GM18907 (cell line): ENCODE measurements at regions not wholly inside any gene's neighbourhood (a gene's known extent, or its start where the extent isn't known, plus 50 kb on each side); places are given as distances from the start of the nearest gene placed in this dataset.

Experiments
- ATAC-seq: cut with Tn5 transposase; IDR thresholded peaks from one replicate; pipeline ENCODE4 v1.9.1; 2021; ENCODE audit warnings: mild to moderate bottlenecking, moderate library complexity; ENCODE audit not compliant: unreplicated experiment

DNA sequence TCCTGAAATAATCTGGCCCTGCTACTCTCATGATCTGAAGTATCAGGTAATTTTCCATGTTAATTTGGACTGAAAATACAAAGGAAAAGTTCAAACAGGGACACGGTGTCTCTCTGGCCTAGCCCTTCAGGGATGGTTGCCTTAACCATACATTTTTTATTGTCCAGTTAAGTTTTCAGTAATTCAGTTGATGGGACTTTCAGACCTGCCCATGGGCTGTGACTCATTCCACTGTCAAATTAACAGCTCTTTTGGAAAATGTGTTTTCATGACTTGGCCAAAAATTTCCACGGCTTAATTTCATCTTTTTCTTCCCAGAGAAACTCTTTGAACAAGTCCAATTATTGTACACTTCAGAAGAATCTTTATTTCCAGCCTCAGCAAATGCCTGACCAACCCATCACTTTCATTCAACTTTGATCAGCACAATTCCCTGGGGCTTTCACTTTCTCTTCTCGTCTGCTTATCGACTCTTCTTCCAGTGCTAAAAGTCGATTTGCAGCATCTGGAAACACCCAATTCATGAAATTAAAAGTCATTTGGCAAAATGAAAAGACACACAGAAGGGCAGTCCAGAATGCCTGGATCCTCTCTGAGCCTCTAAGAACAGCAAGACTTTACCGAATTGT is 293.9 kb downstream of the RAB28 start:
- ATAC-seq: no peak

DNA sequence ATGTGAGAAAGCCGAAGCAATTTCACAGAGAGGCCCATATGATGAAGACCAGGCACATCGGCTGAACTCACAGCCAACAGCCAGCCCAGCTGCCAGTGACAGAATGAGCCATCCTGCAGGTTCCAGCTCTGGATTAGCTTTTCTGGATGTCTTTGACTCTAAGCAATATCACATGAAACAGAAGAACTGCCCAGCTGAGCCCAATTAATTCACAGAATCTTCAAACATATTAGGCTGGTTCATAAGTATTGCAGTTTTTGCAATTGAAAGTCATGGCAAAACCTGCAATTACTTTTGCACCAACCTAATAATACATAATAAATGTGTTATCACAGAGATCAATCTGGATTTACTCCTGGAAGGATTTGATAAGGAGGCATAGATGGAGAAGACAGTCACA is 299.9 kb downstream of the RAB28 start:
- no peak for ATAC-seq

DNA sequence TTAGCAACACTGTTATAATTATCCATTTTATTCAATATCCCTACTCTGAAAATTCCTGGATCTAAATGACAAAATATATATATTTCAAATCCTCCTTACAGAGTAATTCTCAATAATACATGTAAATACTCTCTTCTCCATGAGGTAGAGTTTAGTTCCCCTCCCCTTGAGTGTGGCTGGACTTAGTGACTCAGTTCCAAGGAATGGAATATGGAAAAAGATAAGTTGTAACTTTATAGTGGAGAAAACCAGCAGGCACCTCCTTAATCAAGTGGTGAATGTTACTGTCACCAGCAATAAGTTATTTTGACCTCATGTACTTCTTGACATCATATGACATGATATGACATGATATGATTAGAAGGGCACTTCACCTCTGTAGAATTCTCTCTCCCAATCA is 302.0 kb downstream of the RAB28 start:
- no peak for ATAC-seq

DNA sequence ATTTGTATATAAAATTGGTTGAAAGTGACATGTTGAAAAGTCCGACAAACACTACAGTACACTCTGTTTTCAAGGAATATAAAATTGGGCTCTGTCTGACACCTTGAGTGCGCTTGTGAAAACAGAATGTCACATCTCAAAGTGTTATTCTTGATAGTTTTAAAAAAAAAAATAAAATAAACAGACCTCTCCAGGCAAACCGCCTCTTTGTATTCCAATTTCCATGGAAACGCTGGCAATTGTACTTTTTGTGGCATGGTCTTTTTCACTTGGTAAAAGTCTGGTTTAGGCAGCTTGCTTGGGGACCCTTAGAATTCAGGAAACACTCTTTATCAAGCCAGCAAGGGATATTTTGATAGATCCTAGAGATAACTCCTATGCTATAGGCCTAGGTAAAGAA is 302.5 kb downstream of the RAB28 start:
- ATAC-seq: no peak

DNA sequence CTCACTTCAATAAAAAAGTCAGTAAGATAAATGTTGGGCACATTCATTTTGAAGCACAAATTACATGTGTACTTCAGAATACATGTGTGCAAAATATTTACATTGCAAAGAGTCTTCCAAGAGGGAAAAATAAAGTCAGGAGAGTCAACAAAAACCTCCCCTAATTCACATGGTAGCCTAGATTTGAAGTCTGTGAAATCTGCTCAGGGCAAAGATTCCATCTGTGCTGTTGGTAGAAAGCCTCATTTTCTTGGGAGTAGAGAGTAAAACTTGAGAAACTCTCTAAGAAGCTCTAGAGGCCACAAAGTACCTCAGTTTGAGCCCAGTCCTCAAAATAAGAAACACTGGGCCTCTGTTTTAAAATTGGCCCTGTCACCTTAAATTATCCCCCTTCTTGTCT is 303.4 kb downstream of the RAB28 start:
- no peak for ATAC-seq

DNA sequence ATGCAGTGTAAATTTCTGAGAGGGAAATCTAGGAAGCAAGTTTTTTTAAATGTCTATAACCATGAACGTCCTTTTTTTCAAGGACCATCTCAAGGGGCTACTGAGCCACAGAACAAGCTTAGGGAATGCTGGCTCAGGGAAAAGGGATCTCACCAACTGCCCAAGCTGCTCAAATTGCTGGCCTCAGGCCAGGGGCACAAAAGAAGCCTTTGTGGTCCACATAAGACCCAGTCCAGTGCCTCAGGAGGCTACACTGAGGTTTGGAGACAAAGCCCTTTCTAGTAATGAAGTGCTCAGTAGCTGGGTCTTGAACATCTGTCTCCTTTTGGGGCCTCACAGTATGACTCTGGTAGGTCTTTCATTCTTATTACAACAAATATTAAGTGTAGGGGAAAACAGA is 305.5 kb downstream of the RAB28 start:
- ATAC-seq: no peak

GRCh38 chr4:13176741-13177142 is 307.4 kb downstream of the RAB28 start:
- ATAC-seq: no peak

DNA sequence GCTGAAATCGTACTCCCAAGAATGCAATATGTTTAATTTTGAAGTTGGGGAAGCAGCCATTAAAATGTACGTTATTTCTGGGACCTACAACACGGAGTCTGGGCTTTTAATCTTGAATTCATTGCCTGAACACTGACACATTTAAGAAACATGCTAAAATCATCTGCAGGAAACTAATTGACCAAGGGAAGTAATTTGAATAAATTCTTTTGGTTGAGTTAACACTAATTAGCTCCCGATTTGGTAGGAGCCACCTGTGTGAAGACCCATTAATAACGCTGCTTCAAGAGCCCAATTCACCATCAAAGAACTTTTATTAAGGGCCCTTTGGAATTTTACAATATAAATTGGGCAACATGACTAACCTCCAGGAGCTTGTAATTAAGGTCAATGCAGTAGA is 309.2 kb downstream of the RAB28 start:
- ATAC-seq: no peak

DNA sequence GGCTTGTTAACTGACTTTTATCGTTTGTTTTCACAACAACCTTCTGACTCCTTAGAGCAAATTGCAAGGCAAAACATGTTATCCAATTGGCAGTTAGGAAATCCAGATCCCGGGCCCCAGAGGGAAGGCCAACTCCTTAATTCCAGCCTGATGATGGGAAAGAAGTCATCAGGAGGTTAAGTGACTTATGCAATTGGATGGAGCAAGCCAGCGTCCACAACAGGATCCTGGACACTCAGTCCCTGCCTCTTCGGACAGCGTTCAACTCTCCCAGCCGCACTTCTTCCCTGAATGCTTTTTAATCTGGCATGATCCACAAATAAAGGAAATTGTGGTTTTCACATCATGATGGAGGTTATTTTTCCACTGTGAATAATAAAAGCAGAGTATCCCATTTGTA is 310.1 kb downstream of the RAB28 start:
- no peak for ATAC-seq

- ATAC-seq: no peak
Measured at GRCh38 chr4:13171292-13172057, 312.7 kb downstream of the RAB28 start.

DNA sequence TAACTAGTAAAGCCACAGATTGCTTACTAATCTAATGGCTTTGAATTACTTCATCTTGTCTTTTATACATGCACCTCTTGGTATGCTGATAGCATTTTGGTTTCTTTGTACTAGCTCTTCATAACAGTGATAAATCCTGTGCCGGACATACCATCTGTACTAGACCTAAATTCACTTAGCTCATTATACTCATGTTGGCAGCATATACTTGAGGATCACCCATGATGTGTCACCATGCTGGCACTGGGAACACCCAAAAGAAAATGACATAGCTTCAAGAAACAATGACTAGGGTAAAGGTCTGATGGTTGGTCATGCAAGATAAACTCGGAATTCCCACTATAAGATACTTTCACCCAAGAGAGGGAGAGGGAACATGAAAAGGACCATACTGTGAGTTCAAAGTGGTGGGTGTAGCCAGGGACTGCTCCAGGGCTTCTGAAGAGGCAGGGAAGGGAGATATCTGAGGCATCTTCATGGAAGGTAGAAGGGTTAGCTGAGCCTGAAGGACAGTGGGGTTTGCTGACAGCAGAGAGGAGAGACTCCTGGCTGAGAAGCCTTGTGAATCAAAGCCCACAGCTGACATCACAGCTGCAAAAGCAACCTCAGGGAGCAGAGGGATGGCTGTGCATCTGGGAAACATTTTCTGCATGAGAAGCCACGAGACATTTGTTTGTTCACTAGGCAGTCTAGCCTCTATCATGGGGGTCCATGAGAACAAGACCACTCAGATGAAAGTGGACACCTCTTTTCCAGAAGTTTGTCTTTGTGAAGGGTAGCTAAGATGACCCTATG is 314.2 kb downstream of the RAB28 start:
- no peak for ATAC-seq

DNA sequence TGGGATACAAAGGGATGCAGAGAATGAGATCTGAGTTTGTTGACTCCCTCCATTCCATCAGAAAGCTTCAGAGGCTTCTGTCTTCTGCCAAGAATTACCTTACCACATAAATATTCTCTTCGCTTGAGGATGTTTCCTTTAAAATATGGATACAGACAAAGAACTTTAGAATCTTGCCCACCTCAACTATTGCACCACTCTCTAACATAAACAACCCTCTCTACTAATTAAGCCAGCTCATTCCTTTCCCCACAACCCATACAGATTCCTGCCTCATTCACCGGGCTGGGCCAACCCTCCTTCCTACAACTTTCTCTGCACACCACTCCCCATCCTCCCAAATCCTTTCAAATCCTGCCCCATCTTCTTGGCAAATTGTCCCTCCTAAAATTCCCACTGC is 315.8 kb downstream of the RAB28 start:
- ATAC-seq: no peak

DNA sequence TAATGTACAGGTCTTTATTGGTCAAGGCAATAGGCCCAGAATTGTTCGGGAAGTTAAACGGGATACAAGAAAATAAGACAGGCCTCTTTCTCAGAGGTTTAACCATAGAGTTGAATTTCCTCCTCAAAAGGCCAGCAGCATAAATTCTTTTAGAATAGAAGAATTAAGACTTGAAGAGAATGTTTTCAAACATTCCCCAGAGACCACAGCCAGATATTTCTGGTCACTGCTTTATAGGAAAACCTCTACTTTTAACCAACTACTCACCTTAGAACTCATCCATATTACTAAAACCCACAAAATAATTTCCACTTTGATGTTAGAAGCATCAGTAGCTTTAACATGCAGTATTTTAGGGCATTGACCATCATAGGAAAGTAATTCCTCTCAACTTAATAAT is 317.9 kb downstream of the RAB28 start:
- ATAC-seq: no peak

DNA sequence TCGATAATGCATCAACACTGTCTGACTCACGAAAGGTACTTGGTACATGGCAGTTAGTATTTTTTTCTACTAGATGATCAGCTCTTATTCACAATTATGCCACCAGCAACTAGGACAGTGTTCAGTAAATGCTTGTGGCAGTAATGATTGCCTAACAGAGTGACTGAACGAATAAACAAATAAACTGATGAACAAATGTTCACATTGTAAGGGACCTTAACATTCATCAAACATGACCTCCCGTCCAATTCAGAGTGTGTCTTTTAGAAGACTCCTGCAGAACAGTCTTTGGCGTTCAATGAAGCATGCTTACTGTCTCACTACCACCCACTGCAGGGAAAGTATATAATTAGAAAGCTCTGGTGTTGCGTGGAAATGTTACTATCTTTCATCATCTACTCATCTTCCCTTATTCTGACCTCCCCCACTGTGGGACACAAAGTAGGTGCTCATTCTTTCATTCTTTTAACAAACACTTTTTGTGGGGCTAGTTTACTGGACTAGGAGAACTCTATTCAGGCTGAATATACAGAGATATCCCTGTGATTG is 319.3 kb downstream of the RAB28 start:
- no peak for ATAC-seq

DNA sequence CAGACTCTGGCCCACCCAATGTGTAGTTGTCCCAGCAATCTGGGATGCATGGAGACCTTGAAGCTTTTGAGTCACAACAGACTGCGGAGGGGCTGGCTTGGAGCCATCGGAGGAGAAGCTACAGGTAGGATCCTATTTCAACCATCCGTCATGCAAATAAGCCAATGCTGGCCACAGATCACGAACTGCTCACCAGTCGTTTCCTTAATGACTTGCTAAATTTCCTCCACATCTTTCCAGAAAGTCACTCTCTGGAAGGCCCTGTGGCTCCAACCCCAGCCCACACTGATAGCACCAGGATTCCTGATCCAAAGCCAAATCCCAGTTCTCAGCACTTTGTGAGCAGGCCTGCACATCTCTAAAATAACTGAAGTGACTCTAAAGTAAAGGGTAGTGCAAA is 321.3 kb downstream of the RAB28 start:
- ATAC-seq: no peak

DNA sequence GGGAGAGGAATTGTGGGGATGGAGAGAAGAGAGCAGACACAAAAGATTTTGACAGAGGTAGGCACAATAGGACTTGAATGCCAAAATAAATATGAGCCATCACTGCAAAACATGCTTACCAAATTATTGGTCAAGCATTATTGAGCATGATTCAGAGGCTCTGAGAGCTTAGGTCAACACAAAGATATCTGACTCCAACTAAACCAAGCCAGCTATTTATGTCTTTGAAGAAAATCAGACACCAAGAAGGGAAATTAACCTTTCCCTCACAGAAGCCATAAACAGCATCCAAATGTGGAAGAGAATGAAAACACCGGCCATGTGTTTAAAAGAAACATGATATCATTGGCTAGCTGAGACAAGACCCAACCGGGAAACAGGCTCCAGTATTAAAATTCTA is 323.2 kb downstream of the RAB28 start:
- ATAC-seq: no peak

GRCh38 chr4:13159041-13159620 is 325.0 kb downstream of the RAB28 start:
- ATAC-seq: no peak

DNA sequence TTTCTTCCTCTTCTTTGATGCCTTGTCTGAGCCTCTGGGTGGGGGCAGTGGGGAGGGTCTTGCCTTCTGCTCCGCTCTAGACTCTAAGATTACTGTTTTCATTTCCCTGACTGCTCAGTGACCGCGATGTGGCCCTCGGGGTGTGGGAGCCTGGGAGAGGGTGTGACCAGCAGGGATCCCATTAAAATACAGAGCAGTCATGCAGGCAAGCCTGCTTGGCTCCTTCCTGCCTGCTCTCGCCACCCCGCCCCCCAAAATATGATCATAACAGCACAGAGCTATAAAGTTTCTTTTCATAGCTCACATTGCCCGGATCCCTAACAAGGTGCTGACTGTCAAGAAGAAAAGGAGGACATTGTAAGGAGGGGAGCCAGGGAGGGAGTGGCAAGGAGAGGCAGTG is 332.9 kb downstream of the RAB28 start:
- no peak for ATAC-seq

- ATAC-seq: no peak
Measured at GRCh38 chr4:13143222-13144070, 340.7 kb downstream of the RAB28 start.

- ATAC-seq: no peak
Measured at GRCh38 chr4:13142726-13143125, 341.4 kb downstream of the RAB28 start.
